ENCODE measurements at regions not wholly inside any gene's neighbourhood (a gene's known extent, or its start where the extent isn't known, plus 50 kb on each side); places are given as distances from the start of the nearest gene placed in this dataset.
"Not testable (repeated sequence)": the region's sequence is repeated elsewhere in the genome, so short reads cannot be mapped to it uniquely, and the experiment has no call there.

- no peaks in the 10 kb centered on the region for H3K27me3 ChIP-seq
- H3K27ac ChIP-seq, result no peak overlapping the region
- H3K27me3 Mint-ChIP-seq (ENCODE audit: insufficient read depth, low read depth), result peaks cover 7% of the 10 kb centered on the region
- peak overlapping the region; percentile 64 for H3K27ac Mint-ChIP-seq
- H3K9me3 Mint-ChIP-seq, result peaks cover 7% of the 10 kb centered on the region
- no peaks in the 10 kb centered on the region for H3K79me2 ChIP-seq (ENCODE audit: low read depth)
- peaks cover 4% of the 10 kb centered on the region for H3K4me1 ChIP-seq
- no peak overlapping the region for H2AFZ ChIP-seq (replicated peaks)
- H3K36me3 ChIP-seq, result no peaks in the 10 kb centered on the region
- peaks cover 14% of the 10 kb centered on the region for H3F3A ChIP-seq (ENCODE audit: low read depth)
- H3K36me3 Mint-ChIP-seq, result no peaks in the 10 kb centered on the region
- H4K20me1 ChIP-seq (ENCODE audit: low read depth), result no peaks in the 10 kb centered on the region
- H3K4me3 Mint-ChIP-seq, result no peak overlapping the region
- no peaks in the 10 kb centered on the region for H3K9me3 ChIP-seq (ENCODE audit: low read depth)
- TF ChIP-seq CTCF (IDR thresholded peaks at IDR 0.05), result no peak
- H3K4me1 Mint-ChIP-seq, result peaks cover 15% of the 10 kb centered on the region
- DNase-seq (ENCODE audit: low spot score), result no peak
- no peak overlapping the region for H3K4me2 ChIP-seq
- H3K4me3 ChIP-seq, result no peak overlapping the region
- H3K9ac ChIP-seq, result no peak overlapping the region
Measured at GRCh38 chr7:4606797-4607196, 75.3 kb upstream of the FOXK1 start.

- TF ChIP-seq EZH2phosphoT487 (IDR thresholded peaks at IDR 0.05) (no peak), EZH2 (IDR thresholded peaks at IDR 0.05) (no peak), CTCF (IDR thresholded peaks at IDR 0.05) (no peak)
- Mint-ChIP-seq H3K4me3 (no peak overlapping the region), H3K9me3 (peaks cover 7% of the 10 kb centered on the region), H3K27me3 (ENCODE audit: insufficient read depth, low read depth) (peaks cover 7% of the 10 kb centered on the region), H3K4me1 (peaks cover 12% of the 10 kb centered on the region), H3K27ac (peak overlapping the region; percentile 64), H3K36me3 (no peaks in the 10 kb centered on the region)
- Histone ChIP-seq H3K4me2 (no peak overlapping the region), H3K4me3 (no peak overlapping the region), H3K79me2 (ENCODE audit: low read depth) (no peaks in the 10 kb centered on the region), H3K4me1 (peaks cover 4% of the 10 kb centered on the region), H3K27me3 (no peaks in the 10 kb centered on the region), H2AFZ (replicated peaks) (no peak overlapping the region), H3K36me3 (no peaks in the 10 kb centered on the region), H3F3A (ENCODE audit: low read depth) (peaks cover 14% of the 10 kb centered on the region), H3K9me3 (ENCODE audit: low read depth) (no peaks in the 10 kb centered on the region), H3K9ac (no peak overlapping the region), H4K20me1 (ENCODE audit: low read depth) (no peaks in the 10 kb centered on the region), H3K27ac (no peak overlapping the region)
- peak; percentile 59 for DNase-seq (ENCODE audit: low spot score)
Measured at GRCh38 chr7:4607311-4607729, 74.8 kb upstream of the FOXK1 start.

GRCh38 chr7:4609576-4609975 is 72.5 kb upstream of the FOXK1 start:
- not testable (repeated sequence) for H3K9me3 Mint-ChIP-seq; H3K27me3 Mint-ChIP-seq (ENCODE audit: insufficient read depth, low read depth); H3K36me3 ChIP-seq; H3K79me2 ChIP-seq (ENCODE audit: low read depth); H3K9ac ChIP-seq; H3K27me3 ChIP-seq; DNase-seq (ENCODE audit: low spot score); H3K36me3 Mint-ChIP-seq; H3K27ac Mint-ChIP-seq; H3K27ac ChIP-seq; H3K9me3 ChIP-seq (ENCODE audit: low read depth); H3K4me3 Mint-ChIP-seq; H3K4me2 ChIP-seq; H2AFZ ChIP-seq (replicated peaks); H3F3A ChIP-seq (ENCODE audit: low read depth); H3K4me3 ChIP-seq; H4K20me1 ChIP-seq (ENCODE audit: low read depth)
- H3K4me1 Mint-ChIP-seq, result peaks cover 26% of the 10 kb centered on the region
- H3K4me1 ChIP-seq, result peaks cover 12% of the 10 kb centered on the region

- Histone ChIP-seq H3K9ac (no peak overlapping the region), H4K20me1 (ENCODE audit: low read depth) (no peaks in the 10 kb centered on the region), H3K27me3 (no peaks in the 10 kb centered on the region), H3F3A (ENCODE audit: low read depth) (peaks cover 6% of the 10 kb centered on the region), H3K9me3 (ENCODE audit: low read depth) (no peaks in the 10 kb centered on the region), H3K27ac (no peak overlapping the region), H3K4me3 (no peak overlapping the region), H2AFZ (replicated peaks) (no peak overlapping the region), H3K79me2 (ENCODE audit: low read depth) (no peaks in the 10 kb centered on the region), H3K4me2 (no peak overlapping the region), H3K4me1 (peaks cover 12% of the 10 kb centered on the region), H3K36me3 (no peaks in the 10 kb centered on the region)
- Mint-ChIP-seq H3K27ac (no peak overlapping the region), H3K27me3 (ENCODE audit: insufficient read depth, low read depth) (peaks cover 3% of the 10 kb centered on the region), H3K4me3 (no peak overlapping the region), H3K36me3 (no peaks in the 10 kb centered on the region), H3K4me1 (peaks cover 26% of the 10 kb centered on the region), H3K9me3 (peaks cover 3% of the 10 kb centered on the region)
- peak; percentile 76 for DNase-seq (ENCODE audit: low spot score)
- TF ChIP-seq EZH2 (IDR thresholded peaks at IDR 0.05), result no peak
- TF ChIP-seq EZH2phosphoT487 (IDR thresholded peaks at IDR 0.05), result no peak
- peak; percentile 82 for TF ChIP-seq CTCF (IDR thresholded peaks at IDR 0.05)
Measured at GRCh38 chr7:4610768-4611467, 71.2 kb upstream of the FOXK1 start.
